GM19372 (cell line): ENCODE measurements at regions not wholly inside any gene's neighbourhood (a gene's known extent, or its start where the extent isn't known, plus 50 kb on each side); places are given as distances from the start of the nearest gene placed in this dataset.

ENCODE experiments used
- ATAC-seq: cut with Tn5 transposase; IDR thresholded peaks from one replicate; pipeline ENCODE4 v1.9.1; 2021; ENCODE audit warnings: mild to moderate bottlenecking, low read depth, moderate library complexity; ENCODE audit not compliant: unreplicated experiment

- no peak for ATAC-seq
Measured at GRCh38 chr2:217118559-217119284, 258.9 kb upstream of the TNP1 start.

GRCh38 chr2:217117523-217117922 lies 257.7 kb upstream of the TNP1 start:
- ATAC-seq, result no peak

- ATAC-seq, result no peak
Measured at GRCh38 chr2:217116610-217117009, 256.7 kb upstream of the TNP1 start.

GRCh38 chr2:217114117-217114516 lies 254.3 kb upstream of the TNP1 start:
- no peak for ATAC-seq

GRCh38 chr2:217113491-217113890 lies 253.6 kb upstream of the TNP1 start:
- no peak for ATAC-seq

GRCh38 chr2:217110550-217110949 lies 250.7 kb upstream of the TNP1 start:
- ATAC-seq, result no peak

- no peak for ATAC-seq
Measured at GRCh38 chr2:217108575-217109027, 248.7 kb upstream of the TNP1 start.

- no peak for ATAC-seq
Measured at GRCh38 chr2:217108086-217108485, 248.2 kb upstream of the TNP1 start.

GRCh38 chr2:217107480-217107879 lies 247.6 kb upstream of the TNP1 start:
- no peak for ATAC-seq

GRCh38 chr2:217106650-217107014 lies 246.8 kb upstream of the TNP1 start:
- ATAC-seq, result no peak

- ATAC-seq, result no peak
Measured at GRCh38 chr2:217105733-217106649, 246.1 kb upstream of the TNP1 start.

GRCh38 chr2:217103752-217104545 lies 244.1 kb upstream of the TNP1 start:
- ATAC-seq, result no peak

- no peak for ATAC-seq
Measured at GRCh38 chr2:217102956-217103355, 243.1 kb upstream of the TNP1 start.

- ATAC-seq, result peak; percentile 71
Measured at GRCh38 chr2:217101972-217102371, 242.1 kb upstream of the TNP1 start.

- no peak for ATAC-seq
Measured at GRCh38 chr2:217099561-217099960, 239.7 kb upstream of the TNP1 start.

- ATAC-seq, result no peak
Measured at GRCh38 chr2:217098435-217098834, 238.6 kb upstream of the TNP1 start.

GRCh38 chr2:217097346-217097745 lies 237.5 kb upstream of the TNP1 start:
- no peak for ATAC-seq

GRCh38 chr2:217096474-217097225 lies 236.8 kb upstream of the TNP1 start:
- no peak for ATAC-seq

- ATAC-seq, result no peak
Measured at GRCh38 chr2:217095511-217096205, 235.8 kb upstream of the TNP1 start.
